ENCODE measurements at regions not wholly inside any gene's neighbourhood (a gene's known extent, or its start where the extent isn't known, plus 50 kb on each side); places are given as distances from the start of the nearest gene placed in this dataset.

- no peak overlapping the region for H3K4me2 ChIP-seq (ENCODE audit: low read depth, low read length)
- WGBS, 2 experiments (ENCODE audit: extremely low coverage in 2 of 2, insufficient read length in 1 of 2) = 100% methylated on average over 1 of the region's 5 CpGs; no CpG with 5 or more reads in 1 of the 2 experiments
- no peaks in the 10 kb centered on the region for H3K79me1 ChIP-seq (ENCODE audit: low read depth in 1 of 2, low read length in 2 of 2)
- intact Hi-C loops (cut with micrococcal nuclease) (no loop called here), dilution Hi-C loops (cut with HindIII; ENCODE audit: low sequenced_read_pairs, unreplicated experiment) (no loop called here), in situ Hi-C loops (cut with MboI; ENCODE audit: low sequenced_read_pairs) (loop anchor here (25.0 kb wide), 1 partner anchor 509 kb away; no protein-coding TSS in a partner anchor)
- H3K4me3 ChIP-seq (ENCODE audit: insufficient read depth, low read depth, low read length) = no peak overlapping the region
- no peak overlapping the region for H2BK15ac ChIP-seq (ENCODE audit: low read depth, low read length)
- H4K5ac ChIP-seq (ENCODE audit: low read depth, low read length) = no peak overlapping the region
- H3K4me1 ChIP-seq (ENCODE audit: control insufficient read depth, insufficient read depth, low read length) = no peaks in the 10 kb centered on the region
- H4K20me1 ChIP-seq (ENCODE audit: insufficient read depth, low read length) = no peaks in the 10 kb centered on the region
- 0 out of 2 replicates have a peak, but pooled peaks cover 2% of the 10 kb centered on the region for H3K9me3 ChIP-seq (ENCODE audit: control insufficient read depth, insufficient read depth, low read length)
- ATAC-seq (ENCODE audit: low read depth) = no peak
- peaks cover 2% of the 10 kb centered on the region for H3K27me3 ChIP-seq (ENCODE audit: control insufficient read depth, insufficient read depth, low read length)
- ChIA-PET CTCF (no interaction called here), POLR2A (ENCODE audit: unreplicated experiment) (no interaction called here)
- H2BK5ac ChIP-seq (ENCODE audit: low read depth, low read length, poor library complexity, severe bottlenecking) = no peak overlapping the region
- no peak for DNase-seq
- no peak overlapping the region for H4K91ac ChIP-seq (ENCODE audit: insufficient read depth, low read depth, low read length)
- H2AK5ac ChIP-seq (ENCODE audit: low read depth, low read length) = no peak overlapping the region
- no peak for TF ChIP-seq MAZ (IDR thresholded peaks at IDR 0.05; ENCODE audit: borderline replicate concordance, low read depth, low read length)
- TF ChIP-seq FOS (IDR thresholded peaks at IDR 0.05; ENCODE audit: low read depth, low read length) = no peak
- no peak for TF ChIP-seq CTCF (conservative IDR thresholded peaks at IDR 0.05; ENCODE audit: low read depth, low read length)
- TF ChIP-seq CHD1 (IDR thresholded peaks at IDR 0.05; ENCODE audit: low read depth, low read length) = no peak
- TF ChIP-seq SMC3 (IDR thresholded peaks at IDR 0.05; ENCODE audit: low read depth, low read length) = no peak
- TF ChIP-seq RAD21 (IDR thresholded peaks at IDR 0.05; ENCODE audit: low read length) = no peak
- no peak for TF ChIP-seq USF2 (IDR thresholded peaks at IDR 0.05; ENCODE audit: low read depth, low read length)
- no peak for TF ChIP-seq MAFK (IDR thresholded peaks at IDR 0.05; ENCODE audit: low read depth, low read length)
- no peak for TF ChIP-seq BHLHE40 (IDR thresholded peaks at IDR 0.05; ENCODE audit: low read depth, low read length)
- TF ChIP-seq RCOR1 (IDR thresholded peaks at IDR 0.05; ENCODE audit: insufficient replicate concordance, low read length) = no peak
- TF ChIP-seq MXI1 (IDR thresholded peaks at IDR 0.05; ENCODE audit: borderline replicate concordance, low read depth, low read length) = no peak
- no peak overlapping the region for H3K14ac ChIP-seq (replicated peaks; ENCODE audit: low read depth, low read length)
- no peak overlapping the region for H2AK9ac ChIP-seq (replicated peaks; ENCODE audit: low read depth, low read length, poor library complexity)
- H2BK20ac ChIP-seq (ENCODE audit: low read depth, low read length) = no peak overlapping the region
- no peak overlapping the region for H3K56ac ChIP-seq (ENCODE audit: extremely low read depth, insufficient read depth, low read length)
- no TSS peak for BruUV-seq (replicated peaks)
- no peaks in the 10 kb centered on the region for H3K9me1 ChIP-seq (ENCODE audit: insufficient read depth, low read length)
- H3K4ac ChIP-seq (ENCODE audit: low read depth, low read length) = no peak overlapping the region
- H2BK120ac ChIP-seq (ENCODE audit: low read depth, low read length) = no peak overlapping the region
- no peak overlapping the region for H3K23ac ChIP-seq (ENCODE audit: low read depth, low read length)
- no peak overlapping the region for H2AFZ ChIP-seq (replicated peaks; ENCODE audit: low read length, poor library complexity)
- H3K36me3 ChIP-seq (ENCODE audit: control insufficient read depth, insufficient read depth, low read length) = no peaks in the 10 kb centered on the region
- H3K27ac ChIP-seq (ENCODE audit: insufficient read depth, low read length) = no peak overlapping the region
- H4K8ac ChIP-seq (ENCODE audit: low read depth in 2 of 2, low read length in 2 of 2) = no peak overlapping the region
- H3K18ac ChIP-seq (ENCODE audit: low read depth, low read length) = no peak overlapping the region
- no peak overlapping the region for H3K9ac ChIP-seq (ENCODE audit: low read depth, low read length)
Measured at GRCh38 chr1:65728504-65728903, 64.2 kb upstream of the PDE4B start.
